HG02798 (cell line): ENCODE measurements at regions not wholly inside any gene's neighbourhood (a gene's known extent, or its start where the extent isn't known, plus 50 kb on each side); places are given as distances from the start of the nearest gene placed in this dataset.
A peak's percentile ranks its signal among the peaks of the same experiment; 100 is the strongest.
"Not testable (repeated sequence)": the region's sequence is repeated elsewhere in the genome, so short reads cannot be mapped to it uniquely, and the experiment has no call there.

ENCODE experiments used
- ATAC-seq: cut with Tn5 transposase; IDR thresholded peaks from one replicate; pipeline ENCODE4 v1.9.1; 2021; ENCODE audit warnings: mild to moderate bottlenecking; ENCODE audit not compliant: unreplicated experiment, poor library complexity

GRCh38 chr3:48101301-48101650 lies 85.1 kb upstream of the MAP4 start:
- not testable (repeated sequence) for ATAC-seq

DNA sequence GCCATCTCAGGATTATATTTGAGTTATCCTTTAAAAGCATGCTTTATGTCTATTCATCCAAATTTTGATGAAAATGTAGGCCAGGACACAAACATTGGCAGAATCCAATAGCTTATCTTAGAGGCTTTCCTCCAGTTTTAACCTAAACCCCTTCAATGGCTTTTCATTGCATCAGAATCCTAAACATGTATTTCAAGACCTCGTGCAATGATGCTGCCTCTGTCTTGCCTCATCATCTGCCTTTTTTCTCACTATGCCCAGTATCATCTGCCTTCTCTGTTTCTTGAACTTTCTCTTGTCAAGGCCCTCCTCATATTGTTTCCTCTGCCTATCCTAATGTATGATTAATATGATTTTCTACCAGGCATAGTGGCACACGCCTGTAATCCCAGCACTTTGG lies 76.1 kb upstream of the MAP4 start:
- ATAC-seq = no peak

DNA sequence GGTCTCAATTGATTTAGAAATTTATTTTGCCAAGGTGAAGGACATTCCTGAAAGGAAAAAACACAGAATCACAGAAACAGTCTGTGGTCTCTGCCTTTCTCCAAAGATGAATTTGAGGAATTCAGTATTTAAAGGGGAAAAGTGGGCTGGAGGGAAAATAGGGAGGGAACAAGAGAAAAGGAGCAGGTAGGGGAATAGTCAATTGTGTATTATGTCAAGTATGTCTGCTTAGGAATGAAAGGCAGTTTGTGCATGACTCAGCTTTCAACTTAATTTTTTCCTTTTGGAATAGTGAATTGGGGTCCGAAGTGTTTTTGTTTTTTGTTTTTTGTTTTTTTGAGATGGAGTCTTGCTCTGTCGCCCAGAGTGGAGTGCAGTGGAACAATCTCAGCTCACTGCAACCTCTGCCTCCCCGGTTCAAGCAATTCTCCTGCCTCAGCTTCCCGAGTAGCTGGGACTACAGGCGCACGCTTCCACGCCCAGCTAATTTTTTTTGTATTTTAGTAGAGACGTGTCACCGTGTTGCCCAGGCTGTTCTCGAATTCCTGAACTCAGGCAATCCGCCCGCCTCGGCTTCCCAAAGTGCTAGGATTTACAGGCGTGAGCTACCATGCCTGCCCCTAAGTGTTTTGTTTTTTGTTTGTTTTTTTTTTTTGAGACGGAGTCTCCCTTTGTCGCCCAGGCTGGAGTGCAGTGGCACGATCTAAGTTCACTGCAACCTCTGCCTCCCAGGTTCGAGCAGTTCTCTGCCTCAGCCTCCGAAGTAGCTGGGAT lies 74.1 kb upstream of the MAP4 start:
- ATAC-seq = no peak

- ATAC-seq = peak; percentile 96
These were observed 72.7 kb upstream of the MAP4 start for GRCh38 chr3:48088749-48089466.

DNA sequence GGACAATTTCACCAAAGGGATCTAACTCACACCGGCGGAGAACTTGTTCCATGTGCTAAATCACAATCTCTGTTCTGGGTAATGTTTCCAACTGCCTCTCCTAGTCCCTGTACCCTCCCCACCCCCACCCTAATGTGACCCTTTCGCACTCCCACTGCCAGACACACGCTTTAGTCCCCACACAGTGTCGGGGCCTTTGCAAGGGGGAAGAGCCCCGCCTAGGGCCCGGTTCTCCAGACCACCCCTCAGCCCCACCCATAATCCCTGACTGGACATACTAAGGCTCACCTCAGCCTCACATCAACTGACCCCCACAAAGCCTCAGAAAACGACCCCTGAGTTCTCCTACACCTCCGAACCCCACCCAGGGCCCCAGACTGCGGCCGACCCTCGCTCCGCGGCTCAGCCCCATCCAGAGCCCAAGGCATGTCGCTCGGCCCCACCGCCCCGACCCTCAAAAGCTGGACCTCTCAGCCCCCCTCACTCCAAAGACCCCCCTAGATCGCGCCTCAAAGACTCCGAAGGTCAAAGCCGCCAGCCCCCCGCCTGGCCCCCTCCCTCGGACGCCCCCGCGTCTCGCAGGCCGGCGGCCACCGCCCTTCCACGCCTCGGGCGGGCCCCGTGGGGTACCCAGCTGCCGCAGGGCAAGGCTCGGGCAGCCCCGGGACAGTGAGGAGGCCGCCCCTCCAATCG lies 72.0 kb upstream of the MAP4 start:
- ATAC-seq = peak; percentile 25

DNA sequence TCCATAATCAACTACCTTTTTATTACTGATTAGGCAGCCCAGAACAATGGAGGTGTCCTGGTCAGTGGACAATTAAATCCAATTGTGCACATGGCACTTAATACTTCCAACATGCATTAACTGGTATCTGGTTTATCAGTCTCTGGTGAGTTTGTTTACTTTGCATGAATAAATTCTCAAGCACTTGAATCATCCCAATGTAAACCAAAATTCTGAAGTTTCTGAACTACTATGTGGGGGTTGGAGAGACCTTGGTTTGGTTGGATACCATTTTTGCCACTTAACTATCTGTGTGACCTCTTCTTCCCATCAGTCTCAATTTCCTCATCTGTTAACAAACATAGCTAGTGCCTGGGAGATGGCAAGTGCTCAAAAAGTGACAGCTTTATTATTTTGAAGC lies 70.5 kb upstream of the MAP4 start:
- no peak for ATAC-seq

- no peak for ATAC-seq
These were observed 68.7 kb upstream of the MAP4 start for GRCh38 chr3:48084929-48085328.

DNA sequence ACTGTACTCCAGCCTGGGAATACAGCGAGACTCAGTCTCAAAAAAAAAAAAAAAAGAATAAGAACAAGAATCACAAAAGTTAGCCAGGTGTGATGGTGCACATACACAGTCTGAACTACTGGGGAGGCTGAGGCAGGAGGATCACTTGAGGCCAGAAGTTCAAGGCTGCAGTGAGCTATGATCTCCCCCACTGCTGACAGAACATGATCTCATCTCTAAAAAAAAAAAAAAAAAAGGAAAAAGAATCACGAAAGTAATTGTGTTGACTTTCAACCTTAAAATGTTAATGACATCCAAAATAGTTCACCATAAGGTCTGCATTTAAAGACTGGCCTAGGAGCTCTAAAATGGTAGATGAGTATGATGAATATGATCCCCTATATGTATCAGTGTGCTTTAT lies 68.0 kb upstream of the MAP4 start:
- ATAC-seq = no peak

DNA sequence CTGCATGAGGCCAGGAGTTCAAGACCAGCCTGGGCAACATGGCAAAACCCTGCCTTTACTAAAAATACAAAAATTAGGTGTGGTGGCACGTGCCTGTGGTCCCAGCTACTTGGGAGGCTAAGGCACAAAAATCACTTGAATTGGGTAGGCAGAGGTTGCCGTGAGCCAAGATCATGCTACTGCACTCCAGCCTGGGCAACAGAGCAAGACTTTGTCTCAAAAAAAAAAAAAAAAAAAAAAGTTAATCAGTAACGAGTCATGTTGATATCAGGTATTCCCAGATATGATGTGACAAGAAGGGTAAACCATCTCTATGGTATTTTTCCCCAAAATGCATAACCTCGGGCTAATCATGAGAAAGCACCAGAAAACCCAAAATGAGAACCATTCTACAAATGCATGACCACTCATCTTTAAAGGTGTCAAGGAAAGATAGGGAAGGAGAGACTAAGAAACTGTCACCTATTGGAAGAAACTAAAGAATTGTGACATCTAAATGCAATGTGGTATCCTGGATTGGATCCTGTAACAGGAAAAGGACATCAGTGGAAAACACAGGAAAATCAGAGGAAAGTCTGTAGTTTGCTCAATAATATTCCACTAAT lies 66.5 kb upstream of the MAP4 start:
- ATAC-seq = no peak

DNA sequence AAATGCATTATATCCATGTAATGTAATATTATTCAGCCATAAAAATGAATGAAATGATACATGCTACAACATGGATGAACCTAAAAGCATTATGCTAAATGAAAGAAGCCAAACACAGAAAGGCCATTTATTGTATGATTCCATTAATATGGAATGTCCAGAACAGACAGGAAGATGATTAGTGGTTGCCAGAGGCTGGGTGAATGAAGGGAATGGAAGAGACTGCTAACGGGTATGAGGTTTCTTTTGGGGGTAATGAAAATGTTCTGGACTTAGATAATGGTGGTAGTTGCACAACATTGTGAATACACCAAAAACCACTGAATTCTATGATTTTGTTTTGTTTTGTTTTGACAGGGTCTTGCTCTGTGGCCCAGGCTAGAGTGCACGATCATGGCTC lies 61.6 kb upstream of the MAP4 start:
- ATAC-seq = no peak

DNA sequence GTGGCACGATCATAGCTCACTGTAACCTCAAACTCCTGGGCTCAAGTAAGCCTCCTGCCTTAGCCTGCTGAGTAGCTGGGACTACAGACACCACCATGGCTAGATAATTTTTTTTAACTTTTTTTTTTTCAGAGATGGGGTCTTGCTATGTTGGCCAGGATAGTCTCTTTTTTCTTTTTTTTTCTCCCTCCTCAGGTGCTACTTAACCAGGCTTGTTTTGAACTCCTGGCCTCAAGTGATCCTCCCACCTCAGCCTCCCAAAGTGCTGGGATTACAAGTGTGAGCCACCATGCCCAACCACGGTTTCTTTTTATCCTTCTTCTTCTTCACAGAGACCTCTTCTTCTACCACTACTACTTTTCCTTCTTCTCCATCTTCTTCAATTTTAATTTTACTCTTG lies 53.8 kb upstream of the MAP4 start:
- ATAC-seq = no peak

DNA sequence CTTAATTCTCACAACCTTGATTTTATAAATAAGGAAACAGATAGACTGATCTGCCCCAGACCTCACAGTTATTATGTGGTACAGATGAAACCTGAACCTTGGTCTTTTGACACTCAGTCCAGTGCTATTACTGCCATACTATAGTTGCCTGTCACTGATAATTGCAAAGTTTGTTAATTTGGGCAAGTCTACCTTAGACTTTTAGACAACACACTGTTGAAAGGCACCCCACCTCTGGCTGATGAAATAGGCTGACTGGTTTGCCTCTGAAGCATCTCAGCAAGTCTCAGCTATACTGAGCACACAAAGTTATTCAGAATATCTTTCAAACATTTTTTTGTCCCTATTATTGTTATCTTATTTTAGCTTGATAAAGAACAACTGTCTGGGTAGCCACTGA lies 53.1 kb upstream of the MAP4 start:
- no peak for ATAC-seq

GRCh38 chr3:48068886-48069285 lies 52.7 kb upstream of the MAP4 start:
- ATAC-seq = no peak

DNA sequence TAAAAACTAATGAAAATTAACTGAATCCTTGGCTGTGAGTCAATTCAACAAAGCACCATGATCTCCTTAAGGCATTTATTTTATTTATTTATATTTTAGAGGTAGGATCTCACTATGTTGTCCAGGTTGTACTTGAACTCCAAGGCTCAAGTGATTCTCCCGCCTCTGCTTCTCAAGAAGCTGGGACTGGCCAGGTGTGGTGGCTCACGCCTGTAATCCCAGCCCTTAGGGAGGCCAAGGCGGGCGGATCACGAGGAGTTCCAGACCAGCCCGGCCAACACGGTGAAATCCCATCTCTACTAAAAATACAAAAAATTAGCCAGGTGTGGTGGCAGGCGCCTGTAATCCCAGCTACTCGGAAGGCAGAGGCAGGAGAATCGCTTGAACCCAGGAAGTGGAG lies 52.1 kb upstream of the MAP4 start:
- ATAC-seq = not testable (repeated sequence)

DNA sequence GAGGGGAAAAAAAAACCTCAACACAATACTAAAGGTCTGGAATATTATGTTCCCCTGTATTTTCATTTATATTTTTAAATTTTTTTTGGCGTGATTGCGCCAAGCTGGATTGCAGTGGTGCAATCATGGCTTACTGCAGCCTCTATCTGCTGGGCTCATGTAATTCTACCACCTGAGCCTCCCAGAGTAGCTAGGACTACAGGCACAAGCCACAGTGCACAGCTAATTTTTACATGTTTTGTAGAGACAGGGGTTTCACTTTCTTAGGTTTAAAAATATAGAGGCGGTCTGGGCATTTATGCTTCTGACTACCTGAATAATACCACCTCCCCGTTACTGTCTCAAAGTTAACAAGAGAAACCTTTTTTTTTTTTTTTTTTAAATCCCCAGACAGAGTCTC lies 51.1 kb upstream of the MAP4 start:
- ATAC-seq = no peak
